ENCODE measurements at regions not wholly inside any gene's neighbourhood (a gene's known extent, or its start where the extent isn't known, plus 50 kb on each side); places are given as distances from the start of the nearest gene placed in this dataset.
A peak's percentile ranks its signal among the peaks of the same experiment; 100 is the strongest.

DNA sequence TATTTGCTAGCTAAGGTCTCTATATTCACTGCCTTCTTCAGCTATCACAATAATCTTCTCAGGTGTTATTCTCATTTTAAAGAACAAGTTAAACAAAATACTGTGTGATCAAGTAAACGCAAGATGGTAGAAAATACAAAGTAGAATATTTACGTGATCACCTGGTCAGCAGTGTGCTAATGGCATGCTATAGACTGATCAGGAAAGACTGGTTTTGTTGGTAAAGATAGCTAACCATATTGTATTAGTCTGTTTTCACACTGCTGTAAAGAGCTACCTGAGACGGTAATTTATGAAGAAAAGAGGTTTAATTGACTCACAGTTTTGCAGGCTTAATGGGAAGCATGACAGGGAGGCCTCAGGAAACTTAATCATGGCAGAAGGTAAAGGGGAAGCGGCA, 50.4 kb downstream of the ZBTB38 start:
- no peak for DNase-seq

DNA sequence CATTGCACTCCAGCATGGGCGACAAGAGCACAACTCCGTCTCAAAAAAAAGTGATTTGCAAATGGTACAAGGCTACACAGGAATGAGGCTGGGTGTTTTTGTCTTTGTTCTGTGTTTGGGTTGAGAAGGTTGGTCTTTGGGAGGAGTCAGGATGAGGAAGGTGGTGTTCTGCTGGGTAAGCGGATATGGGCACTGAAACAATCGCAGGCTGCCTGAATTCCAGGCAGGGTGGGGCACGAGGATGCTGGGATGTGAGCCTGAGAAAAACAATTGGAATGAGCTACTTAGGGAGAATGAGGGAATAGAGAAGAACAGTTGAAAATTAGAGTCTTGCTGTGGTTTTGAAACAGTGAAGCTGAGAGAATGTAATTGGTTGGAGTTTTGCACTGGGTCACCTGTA, 51.6 kb downstream of the ZBTB38 start:
- no peak for DNase-seq

DNA sequence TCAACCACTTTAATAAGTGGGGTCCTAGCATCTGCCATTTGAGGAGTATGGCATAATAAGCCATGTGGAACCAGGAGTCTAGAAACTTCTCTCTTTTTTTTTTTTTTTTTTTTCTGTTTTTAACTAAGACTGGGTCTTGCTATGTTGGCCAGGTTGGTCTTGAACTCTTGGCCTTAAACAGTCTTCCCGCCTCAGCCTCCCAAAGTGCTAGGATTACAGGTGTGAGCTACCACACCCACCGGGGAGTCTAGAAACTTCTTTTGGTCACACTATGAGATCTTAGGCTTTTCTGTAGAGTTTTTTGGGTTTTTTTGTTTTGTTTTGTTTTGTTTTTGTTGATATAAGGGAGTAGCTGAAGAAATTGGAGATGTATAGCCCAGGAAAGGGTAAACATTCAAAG, 52.9 kb downstream of the ZBTB38 start:
- no peak for DNase-seq

- no peak for DNase-seq
Measured at GRCh38 chr3:141421639-141422319, 53.5 kb downstream of the ZBTB38 start.

DNA sequence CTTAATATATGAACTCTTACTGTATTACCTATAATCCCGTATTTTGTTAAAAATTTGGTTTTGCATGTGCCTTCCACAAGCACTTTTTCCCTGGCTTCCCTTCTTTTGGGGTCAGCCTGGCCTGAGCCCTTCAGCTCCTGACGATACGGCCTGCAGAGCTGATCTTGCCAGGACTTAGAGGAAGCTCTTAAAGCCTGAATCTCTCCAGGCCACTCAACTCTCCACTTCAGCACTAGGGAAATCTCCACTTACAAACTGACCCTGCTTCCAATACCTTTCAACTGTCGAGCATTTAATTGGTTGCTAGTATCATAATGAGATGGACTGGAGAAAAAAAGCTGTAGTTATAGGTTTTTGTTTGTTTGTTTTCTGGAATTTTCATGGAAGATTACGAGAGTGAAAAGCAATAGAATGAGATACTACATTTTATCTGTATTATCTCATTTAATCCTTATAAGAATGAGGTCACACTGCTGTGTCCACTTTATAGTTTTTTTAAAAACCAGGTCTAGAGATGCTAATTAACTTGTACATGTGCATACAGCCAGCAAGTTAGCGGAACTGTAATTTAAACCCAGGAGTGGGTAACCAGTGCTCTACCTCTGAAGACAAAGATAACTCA, 54.8 kb downstream of the ZBTB38 start:
- no peak for DNase-seq

GRCh38 chr3:141425523-141426233, 57.4 kb downstream of the ZBTB38 start:
- DNase-seq: no peak

- DNase-seq: peak; percentile 82
Measured at GRCh38 chr3:141426404-141427034, 58.2 kb downstream of the ZBTB38 start.

- no peak for DNase-seq
Measured at GRCh38 chr3:141427764-141428163, 59.1 kb upstream of the RASA2 start.

DNA sequence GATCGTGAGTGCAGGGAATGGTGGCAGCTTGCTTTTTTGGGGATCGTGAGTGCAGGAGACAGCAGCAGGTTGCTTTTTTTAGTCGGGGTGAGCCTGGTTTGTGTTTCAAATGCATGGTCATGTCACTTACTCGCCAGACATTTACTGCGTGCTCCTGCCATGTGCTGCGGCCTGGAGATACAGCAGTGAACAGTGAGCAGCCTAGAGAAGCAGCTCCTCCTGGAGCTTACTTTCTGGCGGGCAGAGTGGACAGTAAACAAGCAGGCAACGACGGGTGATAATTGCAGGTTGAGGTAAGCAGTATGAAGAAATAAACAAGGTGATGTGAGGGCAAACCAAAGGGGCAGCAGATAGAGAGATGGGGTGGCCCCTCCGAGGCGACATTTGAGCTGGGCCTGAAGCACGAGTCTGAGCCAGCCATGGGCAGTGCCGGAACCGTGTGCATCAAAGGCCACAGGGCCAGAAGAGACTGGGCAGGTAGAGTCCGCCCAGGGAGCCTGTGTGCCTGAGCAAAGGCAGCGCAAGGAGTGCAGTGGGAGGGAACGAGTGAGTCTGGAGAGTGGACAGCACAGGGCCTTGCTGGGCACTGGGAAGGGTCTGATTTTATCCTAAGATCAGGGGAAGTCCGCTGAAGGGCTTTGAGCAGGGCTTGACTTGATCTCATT, 57.3 kb upstream of the RASA2 start:
- no peak for DNase-seq

DNA sequence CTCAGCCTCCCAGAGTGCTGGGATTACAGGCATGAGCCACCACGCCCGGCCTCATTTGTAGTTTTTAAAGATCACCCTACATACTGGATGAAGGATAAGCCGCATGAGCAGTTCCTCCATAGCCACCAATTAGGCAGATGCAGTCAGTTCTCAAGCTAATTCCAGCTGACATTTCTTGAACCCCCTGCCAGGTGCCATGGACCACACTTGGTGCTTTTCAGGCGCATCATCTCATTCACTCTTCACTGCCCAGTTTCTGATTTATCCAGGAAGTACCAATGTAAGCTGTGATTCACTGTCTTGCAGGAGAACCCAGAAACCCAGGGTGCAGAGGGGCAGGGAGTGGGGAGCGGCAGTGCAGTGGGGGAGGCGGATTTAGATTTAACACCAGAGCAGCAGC, 56.5 kb upstream of the RASA2 start:
- DNase-seq: no peak

GRCh38 chr3:141431411-141432378, 55.1 kb upstream of the RASA2 start:
- no peak for DNase-seq

GRCh38 chr3:141432904-141433303, 53.9 kb upstream of the RASA2 start:
- no peak for DNase-seq

GRCh38 chr3:141434255-141434654, 52.6 kb upstream of the RASA2 start:
- DNase-seq: no peak

DNA sequence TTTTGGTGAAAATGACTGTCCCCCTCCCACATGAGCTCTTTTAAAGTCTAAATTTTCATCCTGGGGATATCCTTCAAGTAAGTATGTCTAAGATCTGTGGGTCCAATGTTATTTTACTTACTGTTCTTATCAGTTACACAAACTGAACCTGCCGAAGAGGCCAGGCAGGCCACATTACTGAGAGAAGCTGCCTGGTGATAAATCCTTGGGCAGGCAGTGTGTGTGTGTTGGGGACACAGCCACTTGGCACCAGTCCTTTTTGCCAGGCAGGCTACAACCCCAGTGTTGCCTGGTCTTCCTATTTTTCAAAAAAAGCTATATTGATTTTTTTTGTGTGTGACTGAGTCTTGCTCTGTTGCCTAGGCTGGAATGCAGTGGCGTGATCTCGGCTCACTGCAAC, 50.6 kb upstream of the RASA2 start:
- no peak for DNase-seq
